ENCODE measurements at regions not wholly inside any gene's neighbourhood (a gene's known extent, or its start where the extent isn't known, plus 50 kb on each side); places are given as distances from the start of the nearest gene placed in this dataset.

- no peak for DNase-seq (ENCODE audit: extremely low spot score)
- TF ChIP-seq ELF4 (IDR thresholded peaks at IDR 0.05) (no peak), SP1 (IDR thresholded peaks at IDR 0.05) (no peak), FOXM1 (IDR thresholded peaks at IDR 0.05; ENCODE audit: borderline replicate concordance) (no peak), BHLHE40 (IDR thresholded peaks at IDR 0.05; ENCODE audit: borderline replicate concordance) (no peak), CTBP1 (IDR thresholded peaks at IDR 0.05; ENCODE audit: borderline replicate concordance) (no peak), SUZ12 (IDR thresholded peaks at IDR 0.05) (no peak), TARDBP (IDR thresholded peaks at IDR 0.05) (no peak), ARNT (IDR thresholded peaks at IDR 0.05) (no peak), FOXK2 (IDR thresholded peaks at IDR 0.05) (no peak), FOXA1 (IDR thresholded peaks at IDR 0.05) (no peak), LEF1 (IDR thresholded peaks at IDR 0.05; ENCODE audit: borderline replicate concordance) (no peak), HDGF (IDR thresholded peaks at IDR 0.05; ENCODE audit: borderline replicate concordance) (no peak), ZNF384 (IDR thresholded peaks at IDR 0.05) (no peak), L3MBTL2 (conservative IDR thresholded peaks at IDR 0.05) (no peak)
- TF ChIP-seq, protein P1, sequence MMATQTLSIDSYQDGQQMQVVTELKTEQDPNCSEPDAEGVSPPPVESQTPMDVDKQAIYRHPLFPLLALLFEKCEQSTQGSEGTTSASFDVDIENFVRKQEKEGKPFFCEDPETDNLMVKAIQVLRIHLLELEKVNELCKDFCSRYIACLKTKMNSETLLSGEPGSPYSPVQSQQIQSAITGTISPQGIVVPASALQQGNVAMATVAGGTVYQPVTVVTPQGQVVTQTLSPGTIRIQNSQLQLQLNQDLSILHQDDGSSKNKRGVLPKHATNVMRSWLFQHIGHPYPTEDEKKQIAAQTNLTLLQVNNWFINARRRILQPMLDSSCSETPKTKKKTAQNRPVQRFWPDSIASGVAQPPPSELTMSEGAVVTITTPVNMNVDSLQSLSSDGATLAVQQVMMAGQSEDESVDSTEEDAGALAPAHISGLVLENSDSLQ (IDR thresholded peaks at IDR 0.05): no peak
- POLR2A ChIA-PET: no interaction called here
- CTCF ChIA-PET: no interaction called here
Measured at GRCh38 chr3:104137116-104137515, 1229.6 kb upstream of the ALCAM start.

- no peak for DNase-seq (ENCODE audit: extremely low spot score)
- POLR2A ChIA-PET: no interaction called here
- TF ChIP-seq ZNF384 (IDR thresholded peaks at IDR 0.05) (no peak), ELF4 (IDR thresholded peaks at IDR 0.05) (no peak), BHLHE40 (IDR thresholded peaks at IDR 0.05; ENCODE audit: borderline replicate concordance) (no peak), HDGF (IDR thresholded peaks at IDR 0.05; ENCODE audit: borderline replicate concordance) (no peak), FOXK2 (IDR thresholded peaks at IDR 0.05) (no peak), ARNT (IDR thresholded peaks at IDR 0.05) (no peak), L3MBTL2 (conservative IDR thresholded peaks at IDR 0.05) (no peak)
- TF ChIP-seq, protein P1 (IDR thresholded peaks at IDR 0.05): no peak
- CTCF ChIA-PET: no interaction called here
Measured at GRCh38 chr3:104145164-104145563, 1221.5 kb upstream of the ALCAM start.

- ChIA-PET POLR2A (no interaction called here), CTCF (no interaction called here)
- no peak for TF ChIP-seq FOXM1 (IDR thresholded peaks at IDR 0.05; ENCODE audit: borderline replicate concordance)
- no peak for TF ChIP-seq SP1 (IDR thresholded peaks at IDR 0.05)
- TF ChIP-seq SUZ12 (IDR thresholded peaks at IDR 0.05): no peak
- no peak for DNase-seq (ENCODE audit: extremely low spot score)
Measured at GRCh38 chr3:104149154-104149553, 1217.6 kb upstream of the ALCAM start.

- ChIA-PET CTCF (no interaction called here), POLR2A (no interaction called here)
- no peak for TF ChIP-seq TARDBP (IDR thresholded peaks at IDR 0.05)
- TF ChIP-seq HDGF (IDR thresholded peaks at IDR 0.05; ENCODE audit: borderline replicate concordance): no peak
- TF ChIP-seq FOXA1 (IDR thresholded peaks at IDR 0.05): no peak
- no peak for TF ChIP-seq NFRKB (IDR thresholded peaks at IDR 0.05)
- no peak for TF ChIP-seq SP1 (IDR thresholded peaks at IDR 0.05)
- TF ChIP-seq FOXM1 (IDR thresholded peaks at IDR 0.05; ENCODE audit: borderline replicate concordance): no peak
- no peak for TF ChIP-seq L3MBTL2 (conservative IDR thresholded peaks at IDR 0.05)
- TF ChIP-seq ZNF384 (IDR thresholded peaks at IDR 0.05): no peak
- TF ChIP-seq BHLHE40 (IDR thresholded peaks at IDR 0.05; ENCODE audit: borderline replicate concordance): no peak
- TF ChIP-seq, protein P1 (IDR thresholded peaks at IDR 0.05): no peak
- no peak for TF ChIP-seq SUZ12 (IDR thresholded peaks at IDR 0.05)
- TF ChIP-seq FOXK2 (IDR thresholded peaks at IDR 0.05): no peak
- TF ChIP-seq ELF4 (IDR thresholded peaks at IDR 0.05): no peak
- no peak for TF ChIP-seq ARNT (IDR thresholded peaks at IDR 0.05)
- TF ChIP-seq LEF1 (IDR thresholded peaks at IDR 0.05; ENCODE audit: borderline replicate concordance): no peak
- no peak for TF ChIP-seq CTBP1 (IDR thresholded peaks at IDR 0.05; ENCODE audit: borderline replicate concordance)
- no peak for DNase-seq (ENCODE audit: extremely low spot score)
Measured at GRCh38 chr3:104150724-104151123, 1216.0 kb upstream of the ALCAM start.

DNA sequence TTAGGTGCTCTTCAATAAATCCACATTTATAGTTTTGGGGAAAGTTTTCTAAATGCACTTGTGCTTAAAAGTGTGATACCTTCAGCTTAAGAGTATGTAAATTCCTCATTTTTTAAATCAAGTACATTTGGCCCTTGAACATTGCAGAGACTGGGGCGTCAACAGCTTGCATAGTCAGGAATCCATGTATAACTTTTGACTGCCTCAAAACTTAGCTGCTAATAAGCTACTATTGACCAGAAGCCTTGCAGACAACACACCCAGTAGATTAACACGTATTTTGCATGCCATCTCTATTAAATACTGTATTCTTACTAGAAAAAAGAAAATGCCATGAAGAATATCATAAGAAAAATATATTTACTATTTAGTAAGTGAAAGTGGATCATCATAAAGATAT is 1211.8 kb upstream of the ALCAM start:
- ChIA-PET CTCF (no interaction called here), POLR2A (no interaction called here)
- no peak for DNase-seq (ENCODE audit: extremely low spot score)
- TF ChIP-seq L3MBTL2 (conservative IDR thresholded peaks at IDR 0.05) (no peak), NFRKB (IDR thresholded peaks at IDR 0.05) (no peak), TARDBP (IDR thresholded peaks at IDR 0.05) (no peak), BHLHE40 (IDR thresholded peaks at IDR 0.05; ENCODE audit: borderline replicate concordance) (no peak), HDGF (IDR thresholded peaks at IDR 0.05; ENCODE audit: borderline replicate concordance) (no peak), ZNF384 (IDR thresholded peaks at IDR 0.05) (no peak), ARNT (IDR thresholded peaks at IDR 0.05) (no peak), ELF4 (IDR thresholded peaks at IDR 0.05) (no peak), FOXK2 (IDR thresholded peaks at IDR 0.05) (no peak), SP1 (IDR thresholded peaks at IDR 0.05) (no peak), FOXM1 (IDR thresholded peaks at IDR 0.05; ENCODE audit: borderline replicate concordance) (no peak), LEF1 (IDR thresholded peaks at IDR 0.05; ENCODE audit: borderline replicate concordance) (no peak), SUZ12 (IDR thresholded peaks at IDR 0.05) (no peak), FOXA1 (IDR thresholded peaks at IDR 0.05) (no peak)
- TF ChIP-seq, protein P1 (IDR thresholded peaks at IDR 0.05): no peak

DNA sequence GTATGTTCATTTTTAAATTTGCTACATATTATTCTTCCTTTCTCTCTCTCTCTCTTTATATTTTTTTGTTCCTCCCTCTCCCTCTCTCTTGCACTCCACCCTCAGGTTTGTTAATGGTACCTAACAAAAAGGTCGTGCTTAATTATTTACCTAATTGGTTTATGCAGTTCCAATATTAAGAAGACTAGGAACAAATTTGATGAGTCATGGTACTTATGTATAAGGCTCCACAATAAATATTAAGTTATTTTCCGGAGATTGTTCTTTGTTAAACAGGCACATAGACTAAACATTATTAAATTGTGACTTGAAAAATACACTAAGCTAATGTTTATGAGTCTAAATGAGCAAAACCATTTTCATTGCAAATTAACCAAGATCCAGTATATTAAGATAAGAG is 1200.8 kb upstream of the ALCAM start:
- CTCF ChIA-PET: no interaction called here

More for the DNA sequence above, 1200.8 kb upstream of the ALCAM start:
- no peak for DNase-seq (ENCODE audit: extremely low spot score)
- POLR2A ChIA-PET: no interaction called here
- TF ChIP-seq TARDBP (IDR thresholded peaks at IDR 0.05): no peak
- TF ChIP-seq FOXM1 (IDR thresholded peaks at IDR 0.05; ENCODE audit: borderline replicate concordance): no peak
- TF ChIP-seq ELF4 (IDR thresholded peaks at IDR 0.05): no peak
- no peak for TF ChIP-seq SUZ12 (IDR thresholded peaks at IDR 0.05)
- TF ChIP-seq, protein P1 (IDR thresholded peaks at IDR 0.05): no peak
- TF ChIP-seq HDGF (IDR thresholded peaks at IDR 0.05; ENCODE audit: borderline replicate concordance): no peak
- TF ChIP-seq FOXA1 (IDR thresholded peaks at IDR 0.05): no peak
- TF ChIP-seq L3MBTL2 (conservative IDR thresholded peaks at IDR 0.05): no peak
- TF ChIP-seq LEF1 (IDR thresholded peaks at IDR 0.05; ENCODE audit: borderline replicate concordance): no peak
- no peak for TF ChIP-seq BHLHE40 (IDR thresholded peaks at IDR 0.05; ENCODE audit: borderline replicate concordance)
- no peak for TF ChIP-seq ARNT (IDR thresholded peaks at IDR 0.05)
- TF ChIP-seq ZNF384 (IDR thresholded peaks at IDR 0.05): no peak
- TF ChIP-seq NFRKB (IDR thresholded peaks at IDR 0.05): no peak
- no peak for TF ChIP-seq SP1 (IDR thresholded peaks at IDR 0.05)
- no peak for TF ChIP-seq CTBP1 (IDR thresholded peaks at IDR 0.05; ENCODE audit: borderline replicate concordance)
- no peak for TF ChIP-seq FOXK2 (IDR thresholded peaks at IDR 0.05)

All from HEK293T (cell line).